ENCODE measurements at regions not wholly inside any gene's neighbourhood (a gene's known extent, or its start where the extent isn't known, plus 50 kb on each side); places are given as distances from the start of the nearest gene placed in this dataset.

DNA sequence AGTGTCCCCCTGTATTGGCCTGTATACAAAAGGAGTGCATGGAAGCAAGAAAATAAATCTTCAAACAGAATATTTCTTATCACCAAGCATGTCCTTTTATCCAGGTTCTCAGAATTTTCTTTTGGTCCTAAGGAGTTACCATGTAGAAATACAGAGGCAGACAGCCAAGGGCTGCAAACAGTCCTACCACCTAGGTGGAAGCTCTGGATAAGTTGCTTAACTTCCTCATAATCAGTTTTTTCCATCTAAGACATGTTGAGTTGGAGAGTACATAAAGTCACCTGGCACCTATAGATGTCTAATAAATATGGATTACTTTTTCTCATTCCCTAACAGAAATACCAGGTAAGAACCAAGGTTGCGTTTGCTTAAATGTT is 57.0 kb upstream of the BLID start:
- TF ChIP-seq, protein P1, sequence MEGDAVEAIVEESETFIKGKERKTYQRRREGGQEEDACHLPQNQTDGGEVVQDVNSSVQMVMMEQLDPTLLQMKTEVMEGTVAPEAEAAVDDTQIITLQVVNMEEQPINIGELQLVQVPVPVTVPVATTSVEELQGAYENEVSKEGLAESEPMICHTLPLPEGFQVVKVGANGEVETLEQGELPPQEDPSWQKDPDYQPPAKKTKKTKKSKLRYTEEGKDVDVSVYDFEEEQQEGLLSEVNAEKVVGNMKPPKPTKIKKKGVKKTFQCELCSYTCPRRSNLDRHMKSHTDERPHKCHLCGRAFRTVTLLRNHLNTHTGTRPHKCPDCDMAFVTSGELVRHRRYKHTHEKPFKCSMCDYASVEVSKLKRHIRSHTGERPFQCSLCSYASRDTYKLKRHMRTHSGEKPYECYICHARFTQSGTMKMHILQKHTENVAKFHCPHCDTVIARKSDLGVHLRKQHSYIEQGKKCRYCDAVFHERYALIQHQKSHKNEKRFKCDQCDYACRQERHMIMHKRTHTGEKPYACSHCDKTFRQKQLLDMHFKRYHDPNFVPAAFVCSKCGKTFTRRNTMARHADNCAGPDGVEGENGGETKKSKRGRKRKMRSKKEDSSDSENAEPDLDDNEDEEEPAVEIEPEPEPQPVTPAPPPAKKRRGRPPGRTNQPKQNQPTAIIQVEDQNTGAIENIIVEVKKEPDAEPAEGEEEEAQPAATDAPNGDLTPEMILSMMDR (conservative IDR thresholded peaks at IDR 0.05; ENCODE audit: low read length) = no peak
- TF ChIP-seq EZH2phosphoT487 (IDR thresholded peaks at IDR 0.05; ENCODE audit: borderline replicate concordance) = no peak

Measured in Loucy (cell line).